HG03066 (cell line): ENCODE measurements at regions not wholly inside any gene's neighbourhood (a gene's known extent, or its start where the extent isn't known, plus 50 kb on each side); places are given as distances from the start of the nearest gene placed in this dataset.

Experiments
- ATAC-seq: cut with Tn5 transposase; IDR thresholded peaks from one replicate; pipeline ENCODE4 v1.9.1; 2021; ENCODE audit warnings: low read depth; ENCODE audit not compliant: unreplicated experiment

DNA sequence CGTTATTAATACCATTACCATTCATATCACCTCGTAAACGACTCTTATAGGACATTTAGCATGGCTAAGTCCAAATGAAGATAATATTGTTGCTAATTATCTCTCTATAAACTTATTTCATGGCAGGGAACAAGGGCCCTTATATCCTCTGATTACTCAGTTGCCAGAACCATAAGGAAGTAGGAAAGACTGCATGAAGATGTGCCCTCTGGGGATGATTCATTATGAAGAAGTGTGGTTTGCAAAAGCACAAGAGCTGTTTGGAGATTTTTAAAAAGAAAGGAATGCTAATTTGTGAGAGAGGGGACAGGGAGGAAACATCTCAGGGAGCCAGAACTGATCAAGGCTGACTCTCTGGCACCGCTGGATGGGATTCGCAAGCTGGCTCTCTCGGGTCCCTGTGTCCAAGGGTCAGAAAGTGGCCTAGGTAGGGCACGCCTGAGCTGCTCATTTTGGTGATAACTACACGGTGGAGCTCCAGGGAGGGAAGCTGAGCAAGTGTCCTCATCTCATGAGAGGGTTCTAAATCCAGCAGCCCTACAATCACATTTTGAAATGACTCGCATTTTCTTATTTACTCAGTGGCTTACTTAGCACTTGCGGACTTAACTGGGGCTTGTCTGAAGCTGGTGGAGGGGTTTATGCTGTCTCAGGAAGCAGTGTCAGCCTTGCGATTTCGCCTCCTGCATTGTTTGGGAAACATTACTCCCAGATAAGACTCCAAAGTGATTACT lies 136.8 kb downstream of the C5orf15 start:
- ATAC-seq, result no peak

DNA sequence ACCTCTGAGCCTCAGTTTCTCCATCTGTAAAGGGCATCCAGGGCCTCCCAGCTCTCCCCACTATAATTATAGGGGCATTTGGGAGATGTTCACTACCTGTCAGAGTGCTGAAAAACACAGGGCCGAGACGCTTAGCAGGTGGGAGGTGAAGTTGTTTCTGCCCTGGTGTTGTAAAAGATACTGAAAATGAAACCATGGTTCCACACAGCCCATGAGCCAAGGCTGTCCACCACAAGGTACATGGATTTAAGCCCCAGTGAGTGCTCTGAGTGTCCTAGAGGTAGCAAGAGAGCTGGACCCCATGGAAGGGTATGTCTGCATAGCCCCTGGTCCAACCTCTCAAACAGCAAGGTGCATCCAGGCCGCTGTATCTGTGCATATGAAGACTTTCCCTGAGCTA lies 137.5 kb downstream of the C5orf15 start:
- no peak for ATAC-seq

DNA sequence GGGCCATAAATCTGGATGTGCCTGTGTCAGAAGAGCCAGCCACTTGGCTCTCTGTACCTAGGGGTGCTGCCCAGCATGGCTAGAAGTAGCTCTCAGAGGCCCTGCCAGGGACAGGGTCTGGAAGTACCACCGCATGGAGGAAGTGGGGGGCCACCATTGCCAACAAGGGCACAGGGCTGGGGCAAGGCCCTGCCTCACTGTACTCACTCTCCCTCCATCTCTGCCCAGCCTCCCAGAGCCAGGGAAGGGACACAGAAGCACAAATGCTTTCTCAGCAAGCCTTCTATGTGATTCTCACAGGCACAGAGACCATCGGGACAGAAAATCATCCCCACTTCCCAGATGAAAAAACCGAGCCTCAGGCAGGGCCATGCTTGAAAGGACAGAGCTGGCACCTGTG lies 138.1 kb downstream of the C5orf15 start:
- no peak for ATAC-seq

- no peak for ATAC-seq
Measured at GRCh38 chr5:133829786-133830185, 138.6 kb downstream of the C5orf15 start.

- ATAC-seq, result no peak
Measured at GRCh38 chr5:133828722-133829121, 139.7 kb downstream of the C5orf15 start.

DNA sequence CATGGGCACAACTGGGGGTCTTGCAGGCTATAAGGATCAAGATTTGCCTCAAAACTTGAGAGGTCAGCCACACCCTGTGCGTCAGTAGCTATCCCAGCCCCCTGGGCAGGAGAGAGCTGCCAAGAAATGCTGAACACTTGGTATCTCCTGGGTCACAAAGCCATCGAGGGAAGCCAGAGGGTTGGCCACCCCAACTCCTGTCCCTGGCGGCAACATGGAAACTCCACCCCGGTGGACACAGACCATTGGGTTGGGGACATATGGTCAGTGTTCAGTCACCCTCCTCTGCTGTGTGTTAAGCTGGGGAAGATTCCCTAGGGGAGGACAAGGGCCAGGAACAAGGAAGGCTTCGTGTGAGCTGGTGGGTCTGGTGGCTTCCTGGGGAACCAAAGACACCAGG lies 140.6 kb downstream of the C5orf15 start:
- ATAC-seq, result no peak

DNA sequence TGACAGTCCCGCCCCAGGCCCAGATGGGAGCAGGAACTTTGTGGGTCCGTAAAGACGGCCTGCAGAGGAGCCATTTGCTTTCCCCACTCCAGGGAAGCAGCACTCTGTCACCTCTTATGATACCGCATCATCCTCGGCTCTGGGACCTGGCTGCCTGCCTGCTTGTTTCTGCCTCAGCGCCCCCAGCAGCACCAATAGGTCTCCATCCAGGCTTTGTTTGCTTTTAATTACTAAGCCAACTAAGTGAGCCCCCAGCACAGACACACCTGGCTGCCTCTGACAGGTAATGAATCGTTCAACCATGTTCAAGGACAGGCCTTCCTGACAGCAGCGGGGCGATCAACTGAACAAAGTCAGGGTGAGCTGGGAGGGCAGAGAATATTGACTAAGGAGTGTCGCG lies 141.4 kb downstream of the C5orf15 start:
- no peak for ATAC-seq

GRCh38 chr5:133825631-133826289 lies 142.7 kb downstream of the C5orf15 start:
- no peak for ATAC-seq

GRCh38 chr5:133824661-133825254 lies 143.7 kb downstream of the C5orf15 start:
- peak; percentile 83 for ATAC-seq

DNA sequence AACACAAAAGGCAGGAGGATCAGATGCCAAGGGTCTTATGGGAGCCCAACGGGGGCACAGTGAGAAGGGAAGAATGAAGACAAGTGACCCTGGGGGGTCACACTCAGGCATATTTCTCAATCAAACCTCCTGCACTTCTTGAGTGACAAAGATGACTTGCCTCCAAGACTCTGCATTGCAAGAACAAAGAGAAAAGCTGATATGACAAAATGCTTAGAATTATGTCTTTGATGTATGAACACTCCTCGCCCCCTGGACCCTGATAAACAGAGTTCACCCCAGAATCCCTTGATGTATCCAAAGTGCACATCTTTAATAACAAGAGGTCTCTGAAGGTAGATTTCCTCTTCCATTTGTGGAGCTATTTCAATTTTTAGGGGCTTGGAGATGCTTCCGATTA lies 146.5 kb downstream of the C5orf15 start:
- no peak for ATAC-seq

- no peak for ATAC-seq
Measured at GRCh38 chr5:133821311-133821741, 147.1 kb downstream of the C5orf15 start.

DNA sequence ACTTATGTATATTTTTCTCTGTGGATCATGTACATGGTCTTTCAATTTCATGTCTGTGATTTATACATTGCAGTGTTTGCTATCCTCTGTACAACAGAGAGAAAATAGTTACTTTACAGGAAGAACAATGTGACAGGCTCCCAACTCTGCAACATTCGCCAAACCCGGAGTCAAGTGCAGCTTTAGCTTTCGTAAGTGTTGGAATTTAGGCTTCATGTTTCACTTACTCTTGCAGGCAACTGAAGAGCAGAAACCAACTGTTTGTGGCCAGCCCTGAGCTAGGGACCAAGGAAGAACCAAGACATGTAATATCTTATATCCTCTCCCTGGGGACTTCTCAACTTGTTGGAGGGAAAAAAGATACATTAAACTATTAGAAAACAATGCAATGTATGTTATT lies 147.9 kb downstream of the C5orf15 start:
- ATAC-seq, result no peak

DNA sequence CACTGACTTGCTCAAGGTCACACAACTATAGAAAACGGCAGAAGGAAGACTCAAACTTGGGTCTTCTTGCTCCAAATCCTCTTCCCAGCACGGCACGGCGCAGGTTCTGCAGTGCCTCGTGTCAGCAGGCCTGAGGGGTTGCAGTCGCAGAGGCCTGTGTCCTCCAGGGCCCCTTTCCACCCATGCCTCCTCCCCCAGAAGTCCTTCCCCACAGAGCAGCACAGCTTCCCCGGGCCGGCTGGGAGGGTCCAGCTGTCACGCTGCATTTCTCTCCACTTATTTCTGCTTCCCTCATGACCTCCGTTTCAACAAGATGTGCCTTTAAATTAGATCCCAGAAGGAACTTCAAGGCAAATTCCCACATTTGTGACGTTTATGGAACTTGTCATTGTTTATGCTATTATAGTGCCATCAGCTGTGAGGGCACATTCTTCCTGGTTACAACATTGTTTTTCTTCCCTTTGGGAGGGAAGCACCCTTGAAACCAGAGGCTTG lies 148.4 kb downstream of the C5orf15 start:
- ATAC-seq, result no peak

DNA sequence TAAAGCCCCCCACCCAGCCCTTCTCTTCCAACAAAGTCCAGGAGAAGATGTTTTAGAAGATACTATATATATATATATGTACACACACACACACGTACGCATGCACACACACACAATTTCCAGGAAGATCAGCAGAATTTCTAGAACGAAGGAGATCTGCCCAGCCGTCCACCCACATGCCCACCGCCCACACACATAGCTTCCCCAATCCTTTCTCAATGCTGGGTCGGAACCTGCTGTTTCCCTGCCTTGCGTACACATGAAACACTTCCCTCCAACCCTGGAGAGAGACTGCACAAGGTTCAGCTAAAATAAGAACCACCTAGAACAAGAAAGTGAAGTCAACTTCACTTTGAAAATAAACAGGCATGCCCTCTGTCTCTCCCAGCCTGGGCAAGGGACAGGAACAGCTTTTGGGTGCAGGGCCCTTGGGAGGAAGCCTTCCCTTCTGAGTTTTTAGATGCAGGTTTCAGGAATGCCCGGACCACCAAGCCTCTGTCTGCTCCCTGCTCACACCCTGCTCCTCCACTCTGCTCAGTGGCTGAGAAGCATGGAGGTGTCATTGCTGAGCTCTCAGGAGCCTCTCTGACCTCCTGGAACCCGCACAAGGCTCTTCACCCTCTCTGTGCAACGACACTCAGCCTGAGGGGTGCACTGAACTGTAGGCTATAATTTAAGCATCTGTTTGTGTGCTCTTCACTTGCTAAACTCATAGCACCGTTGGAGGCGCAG lies 149.4 kb downstream of the C5orf15 start:
- no peak for ATAC-seq

GRCh38 chr5:133818031-133818431 lies 150.4 kb downstream of the C5orf15 start:
- no peak for ATAC-seq

DNA sequence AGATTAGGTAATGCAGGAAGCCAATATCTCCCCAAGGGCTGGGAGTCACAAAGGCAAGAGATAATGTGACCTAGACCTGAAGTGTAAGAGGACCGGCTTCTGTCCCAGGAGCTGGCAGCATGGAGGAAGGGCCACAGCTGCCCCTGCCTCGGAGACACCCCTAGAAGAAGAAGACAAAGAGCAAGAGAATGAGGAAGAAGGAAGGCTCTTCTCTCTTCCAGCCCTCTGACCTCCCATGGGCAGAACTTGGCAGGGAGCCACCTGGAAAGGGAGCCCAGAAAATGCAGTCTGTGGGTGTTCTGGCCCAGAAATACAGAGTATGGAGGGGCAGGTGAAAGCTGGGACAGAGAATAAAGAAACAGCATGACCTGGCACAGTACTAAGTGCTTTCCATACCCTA lies 151.0 kb downstream of the C5orf15 start:
- no peak for ATAC-seq

DNA sequence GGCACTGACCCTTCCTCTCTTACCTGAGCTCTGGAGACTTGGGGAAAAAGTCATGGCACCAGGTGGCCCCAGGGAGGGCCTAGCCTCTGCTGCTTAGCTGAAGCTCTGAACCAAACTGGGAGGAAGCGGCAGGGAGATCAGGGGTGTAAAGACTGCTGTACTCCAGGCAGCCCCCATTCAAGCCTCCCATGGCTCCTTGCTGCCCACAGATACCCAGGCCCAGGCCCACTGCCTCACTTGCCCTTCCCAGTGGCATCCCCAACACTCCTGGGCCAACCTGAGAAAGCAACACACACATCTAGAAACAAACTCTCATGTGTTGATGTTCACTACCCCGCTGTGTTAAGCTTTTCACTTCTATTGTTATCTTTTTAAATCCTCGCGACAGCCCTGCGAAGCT lies 151.6 kb downstream of the C5orf15 start:
- ATAC-seq, result no peak

DNA sequence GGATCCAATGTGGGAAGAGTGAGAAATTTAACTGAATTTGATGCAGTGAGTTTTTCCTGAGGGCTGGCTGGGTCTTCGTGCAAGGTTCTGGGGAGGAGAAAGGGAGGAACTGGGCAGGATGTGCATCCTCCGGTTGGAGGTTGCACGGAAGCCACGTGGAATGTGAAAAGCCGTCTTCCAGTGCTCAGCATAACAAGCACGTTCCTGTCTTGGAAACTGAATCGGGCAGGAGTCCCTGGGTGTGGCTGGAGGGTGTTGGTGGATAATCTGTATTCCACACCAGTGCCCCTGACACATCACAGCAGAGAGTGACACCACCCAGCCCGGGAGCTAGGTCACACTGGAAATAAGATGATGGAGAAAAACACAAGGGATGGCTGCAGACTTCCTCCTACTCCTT lies 154.3 kb downstream of the C5orf15 start:
- no peak for ATAC-seq

DNA sequence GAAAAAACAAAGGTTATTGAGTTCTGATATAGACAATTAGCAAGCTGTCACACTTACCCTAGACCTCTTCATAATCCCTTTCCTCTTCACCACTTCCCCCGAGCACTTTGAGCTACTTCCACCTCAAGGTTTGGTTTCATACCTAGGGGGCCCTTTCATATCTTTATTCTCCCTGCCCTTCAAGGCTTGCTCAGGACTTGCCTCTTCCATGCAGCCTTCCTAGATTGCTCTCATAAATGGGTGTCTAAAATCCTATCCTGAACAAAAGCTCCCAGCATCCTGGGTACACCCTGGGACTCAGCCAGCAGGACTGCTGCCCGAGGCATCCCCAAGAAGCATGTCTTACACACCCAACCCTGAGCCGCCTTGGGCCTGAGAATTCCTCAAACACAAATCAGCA lies 157.3 kb downstream of the C5orf15 start:
- no peak for ATAC-seq

GRCh38 chr5:133809801-133810200 lies 158.6 kb downstream of the C5orf15 start:
- ATAC-seq, result no peak

DNA sequence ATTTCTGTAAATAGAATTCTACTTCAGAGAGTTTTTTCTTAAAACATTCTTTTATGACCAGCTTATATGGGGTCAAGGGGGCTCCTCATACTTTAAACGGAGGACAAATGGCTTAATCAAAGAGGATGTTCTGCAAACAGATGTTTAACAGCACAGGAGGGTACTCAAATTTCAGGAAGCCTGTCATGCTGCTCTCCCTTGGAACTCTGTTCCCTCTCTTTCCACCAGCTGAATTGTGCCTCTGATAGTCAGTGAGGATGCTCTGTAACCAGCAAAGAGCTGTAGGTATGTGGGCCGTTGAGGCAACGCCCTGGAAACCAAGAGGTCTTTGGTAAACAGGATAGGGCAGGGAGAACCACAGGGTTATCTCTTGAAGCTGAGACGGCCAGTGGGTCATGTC lies 161.1 kb downstream of the C5orf15 start:
- ATAC-seq, result no peak
